ENCODE measurements at regions not wholly inside any gene's neighbourhood (a gene's known extent, or its start where the extent isn't known, plus 50 kb on each side); places are given as distances from the start of the nearest gene placed in this dataset.

DNA sequence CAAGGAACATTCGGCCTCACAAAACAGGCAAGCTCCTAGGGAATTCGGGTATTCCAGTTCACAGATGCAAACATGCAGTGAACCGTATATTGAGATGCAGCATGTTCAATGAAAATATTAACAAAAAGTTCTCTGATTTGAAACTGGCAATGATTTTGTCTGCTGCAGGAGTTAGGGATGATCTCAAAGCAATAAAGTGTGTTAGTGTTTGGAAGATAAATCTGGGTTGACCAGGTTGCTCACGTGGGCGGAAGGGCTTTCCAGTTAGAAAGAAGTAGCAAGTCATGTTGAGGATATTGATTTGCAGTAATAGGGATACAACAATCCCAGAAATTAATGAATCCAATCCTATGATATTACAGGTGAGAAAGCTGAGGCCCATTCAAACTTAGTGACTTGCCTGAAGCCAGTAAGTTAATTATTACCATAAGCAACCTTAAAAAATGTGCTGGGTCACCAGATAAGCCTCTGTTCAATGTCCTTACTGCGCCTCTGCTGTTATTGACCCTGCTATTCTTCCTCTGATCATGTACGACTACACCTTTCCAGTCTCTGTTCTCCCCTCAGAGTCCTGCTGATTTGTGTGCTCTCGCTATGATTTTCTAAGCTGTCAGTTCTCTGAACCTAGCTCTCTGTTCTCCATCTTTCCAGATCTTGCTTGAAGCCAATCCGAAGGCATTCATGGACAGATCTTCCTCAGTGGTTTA, 370.8 kb downstream of the DSEL start:
- no peak for DNase-seq (ENCODE audit: low read depth, low spot score)
- no peak overlapping the region for H3K4me3 ChIP-seq (ENCODE audit: low read depth, low read length)
- TF ChIP-seq, protein P1, sequence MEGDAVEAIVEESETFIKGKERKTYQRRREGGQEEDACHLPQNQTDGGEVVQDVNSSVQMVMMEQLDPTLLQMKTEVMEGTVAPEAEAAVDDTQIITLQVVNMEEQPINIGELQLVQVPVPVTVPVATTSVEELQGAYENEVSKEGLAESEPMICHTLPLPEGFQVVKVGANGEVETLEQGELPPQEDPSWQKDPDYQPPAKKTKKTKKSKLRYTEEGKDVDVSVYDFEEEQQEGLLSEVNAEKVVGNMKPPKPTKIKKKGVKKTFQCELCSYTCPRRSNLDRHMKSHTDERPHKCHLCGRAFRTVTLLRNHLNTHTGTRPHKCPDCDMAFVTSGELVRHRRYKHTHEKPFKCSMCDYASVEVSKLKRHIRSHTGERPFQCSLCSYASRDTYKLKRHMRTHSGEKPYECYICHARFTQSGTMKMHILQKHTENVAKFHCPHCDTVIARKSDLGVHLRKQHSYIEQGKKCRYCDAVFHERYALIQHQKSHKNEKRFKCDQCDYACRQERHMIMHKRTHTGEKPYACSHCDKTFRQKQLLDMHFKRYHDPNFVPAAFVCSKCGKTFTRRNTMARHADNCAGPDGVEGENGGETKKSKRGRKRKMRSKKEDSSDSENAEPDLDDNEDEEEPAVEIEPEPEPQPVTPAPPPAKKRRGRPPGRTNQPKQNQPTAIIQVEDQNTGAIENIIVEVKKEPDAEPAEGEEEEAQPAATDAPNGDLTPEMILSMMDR (IDR thresholded peaks at IDR 0.05; ENCODE audit: low read depth, low read length), result no peak
- in situ Hi-C loops (cut with HindIII; ENCODE audit: low sequenced_read_pairs), result no loop called here

DNA sequence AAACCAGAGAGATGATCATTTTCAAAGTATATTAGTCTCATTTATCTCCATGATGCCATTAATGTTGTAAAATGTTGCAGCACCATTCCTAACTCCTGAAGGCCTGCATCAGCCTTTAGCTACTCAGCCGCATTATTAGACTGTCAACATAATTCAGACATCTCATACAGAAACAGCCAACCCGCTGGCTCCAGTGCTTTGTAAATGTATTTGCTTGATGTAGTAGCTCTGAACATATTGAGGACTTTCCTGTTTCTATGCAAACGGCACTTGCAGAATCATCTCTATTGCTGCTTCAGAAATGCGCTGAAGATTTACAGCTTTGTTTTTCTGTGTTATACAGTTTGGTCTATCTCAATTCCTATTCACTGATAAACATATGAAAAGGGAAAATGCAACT, 372.2 kb downstream of the DSEL start:
- DNase-seq (ENCODE audit: low read depth, low spot score), result no peak
- in situ Hi-C loops (cut with HindIII; ENCODE audit: low sequenced_read_pairs), result no loop called here
- TF ChIP-seq, protein P1 (IDR thresholded peaks at IDR 0.05; ENCODE audit: low read depth, low read length), result no peak
- H3K4me3 ChIP-seq (ENCODE audit: low read depth, low read length), result no peak overlapping the region

DNA sequence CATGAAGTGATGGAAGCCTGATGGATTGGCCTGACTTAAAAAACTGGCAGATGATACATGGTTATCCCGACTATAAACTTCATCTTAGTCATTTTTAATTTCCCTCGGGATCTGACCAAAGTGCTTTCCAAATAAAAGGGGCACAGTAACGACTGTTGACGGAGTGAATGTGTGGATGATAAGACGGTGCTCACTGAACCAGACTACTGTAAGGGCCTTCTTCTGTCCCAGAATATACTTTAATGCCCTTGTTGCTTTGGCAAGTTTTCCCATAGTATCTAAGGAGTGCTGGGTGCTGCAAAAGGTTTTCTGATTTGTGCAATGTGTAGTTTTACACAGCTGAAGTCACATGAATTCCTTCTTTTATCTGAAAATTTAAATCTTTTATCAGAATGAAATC, 373.5 kb downstream of the DSEL start:
- in situ Hi-C loops (cut with HindIII; ENCODE audit: low sequenced_read_pairs), result no loop called here
- TF ChIP-seq, protein P1 (IDR thresholded peaks at IDR 0.05; ENCODE audit: low read depth, low read length), result no peak
- H3K4me3 ChIP-seq (ENCODE audit: low read depth, low read length), result no peak overlapping the region
- no peak for DNase-seq (ENCODE audit: low read depth, low spot score)

DNA sequence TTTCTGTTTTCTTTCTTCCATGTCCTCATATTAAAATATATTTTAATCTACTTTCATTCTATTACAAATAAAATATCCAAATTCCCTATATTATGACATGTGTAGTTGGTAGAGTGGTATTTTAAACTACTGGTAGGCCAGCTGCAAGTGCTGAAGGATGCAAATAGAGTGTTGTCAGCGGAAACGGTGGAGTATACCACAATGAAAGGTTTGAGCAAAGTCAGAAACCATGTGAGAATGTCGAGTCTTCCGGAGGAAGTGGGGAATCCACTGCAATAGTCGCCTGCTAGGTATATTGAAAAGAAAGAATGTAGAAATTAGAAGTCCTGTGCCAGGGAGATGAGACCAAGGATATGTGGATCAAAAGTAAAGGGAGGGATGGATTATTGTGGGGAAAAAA, 373.9 kb downstream of the DSEL start:
- in situ Hi-C loops (cut with HindIII; ENCODE audit: low sequenced_read_pairs), result no loop called here

DNA sequence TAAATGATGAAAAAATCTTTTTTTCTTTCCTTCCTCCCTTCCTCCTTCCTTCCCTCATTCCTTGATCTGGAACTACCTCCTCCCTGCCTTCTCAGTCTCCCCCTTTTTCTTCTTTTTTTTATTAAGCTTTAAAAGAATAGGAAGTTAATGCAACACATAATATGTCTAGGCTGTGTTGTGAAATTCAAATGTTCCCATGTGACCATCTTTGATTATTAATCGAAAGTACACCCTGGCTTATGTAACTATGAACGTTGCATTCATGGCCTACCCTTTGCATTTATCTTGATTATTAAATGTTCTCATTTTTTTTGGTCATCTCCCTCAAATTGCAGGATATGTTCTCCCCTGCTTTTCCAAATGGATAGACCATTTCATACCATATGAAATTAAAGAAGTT, 376.0 kb downstream of the DSEL start:
- in situ Hi-C loops (cut with HindIII; ENCODE audit: low sequenced_read_pairs), result no loop called here
- DNase-seq (ENCODE audit: low read depth, low spot score), result no peak
- TF ChIP-seq, protein P1 (IDR thresholded peaks at IDR 0.05; ENCODE audit: low read depth, low read length), result no peak

More for the DNA sequence above, 373.9 kb downstream of the DSEL start:
- DNase-seq (ENCODE audit: low read depth, low spot score), result no peak
- H3K4me3 ChIP-seq (ENCODE audit: low read depth, low read length), result no peak overlapping the region
- TF ChIP-seq, protein P1 (IDR thresholded peaks at IDR 0.05; ENCODE audit: low read depth, low read length), result no peak

DNA sequence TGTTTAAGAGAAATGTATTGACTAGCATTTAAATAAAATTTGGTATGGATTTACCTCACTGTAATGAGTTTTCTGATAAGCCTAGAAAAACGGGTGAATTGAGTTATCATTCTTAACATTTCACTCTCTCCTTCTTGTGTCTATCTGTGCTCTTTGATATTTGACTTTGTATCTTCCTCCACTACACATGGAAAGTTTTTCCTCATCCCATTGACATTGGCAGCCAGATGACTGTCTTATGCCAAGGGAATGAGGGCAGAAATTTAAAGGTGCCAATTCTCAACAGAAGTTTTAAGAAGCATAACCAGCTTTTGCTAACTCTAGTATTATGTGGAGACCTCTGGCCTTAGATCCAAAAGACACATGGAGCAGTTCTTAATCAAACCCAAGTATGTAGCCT, 376.6 kb downstream of the DSEL start:
- in situ Hi-C loops (cut with HindIII; ENCODE audit: low sequenced_read_pairs), result no loop called here
- H3K4me3 ChIP-seq (ENCODE audit: low read depth, low read length), result no peak overlapping the region
- DNase-seq (ENCODE audit: low read depth, low spot score), result no peak
- TF ChIP-seq, protein P1 (IDR thresholded peaks at IDR 0.05; ENCODE audit: low read depth, low read length), result no peak

More for the DNA sequence above, 376.0 kb downstream of the DSEL start:
- H3K4me3 ChIP-seq (ENCODE audit: low read depth, low read length), result no peak overlapping the region
